HG03025 (cell line): ENCODE measurements at regions not wholly inside any gene's neighbourhood (a gene's known extent, or its start where the extent isn't known, plus 50 kb on each side); places are given as distances from the start of the nearest gene placed in this dataset.

Source experiments
- ATAC-seq: cut with Tn5 transposase; IDR thresholded peaks from one replicate; pipeline ENCODE4 v1.9.1; 2021; ENCODE audit warnings: mild to moderate bottlenecking, moderate library complexity; ENCODE audit not compliant: unreplicated experiment, low FRiP score

GRCh38 chr14:89501381-89501780 is 84.3 kb upstream of the FOXN3 start:
- ATAC-seq = no peak

GRCh38 chr14:89500303-89500702 is 83.3 kb upstream of the FOXN3 start:
- ATAC-seq = no peak

GRCh38 chr14:89498878-89499277 is 81.8 kb upstream of the FOXN3 start:
- ATAC-seq = no peak

GRCh38 chr14:89495718-89496117 is 78.7 kb upstream of the FOXN3 start:
- ATAC-seq = no peak

- ATAC-seq = peak; percentile 87
Measured at GRCh38 chr14:89493877-89494634, 77.0 kb upstream of the FOXN3 start.

- no peak for ATAC-seq
Measured at GRCh38 chr14:89493406-89493805, 76.4 kb upstream of the FOXN3 start.

- ATAC-seq = no peak
Measured at GRCh38 chr14:89491711-89492381, 74.8 kb upstream of the FOXN3 start.

GRCh38 chr14:89490466-89490865 is 73.4 kb upstream of the FOXN3 start:
- no peak for ATAC-seq

- no peak for ATAC-seq
Measured at GRCh38 chr14:89489761-89490437, 72.9 kb upstream of the FOXN3 start.

- no peak for ATAC-seq
Measured at GRCh38 chr14:89486961-89487360, 69.9 kb upstream of the FOXN3 start.

GRCh38 chr14:89486505-89486904 is 69.5 kb upstream of the FOXN3 start:
- no peak for ATAC-seq

- ATAC-seq = no peak
Measured at GRCh38 chr14:89485264-89485663, 68.2 kb upstream of the FOXN3 start.

GRCh38 chr14:89484051-89484844 is 67.2 kb upstream of the FOXN3 start:
- no peak for ATAC-seq

GRCh38 chr14:89481196-89481595 is 64.2 kb upstream of the FOXN3 start:
- no peak for ATAC-seq

- ATAC-seq = no peak
Measured at GRCh38 chr14:89480278-89480677, 63.2 kb upstream of the FOXN3 start.

- ATAC-seq = no peak
Measured at GRCh38 chr14:89479802-89480201, 62.8 kb upstream of the FOXN3 start.

- no peak for ATAC-seq
Measured at GRCh38 chr14:89477391-89477790, 60.4 kb upstream of the FOXN3 start.

GRCh38 chr14:89476354-89476896 is 59.4 kb upstream of the FOXN3 start:
- ATAC-seq = no peak

- no peak for ATAC-seq
Measured at GRCh38 chr14:89474464-89474863, 57.4 kb upstream of the FOXN3 start.

- no peak for ATAC-seq
Measured at GRCh38 chr14:89473989-89474388, 57.0 kb upstream of the FOXN3 start.

- ATAC-seq = no peak
Measured at GRCh38 chr14:89473569-89473968, 56.5 kb upstream of the FOXN3 start.
